GM18519 (cell line): ENCODE measurements at regions not wholly inside any gene's neighbourhood (a gene's known extent, or its start where the extent isn't known, plus 50 kb on each side); places are given as distances from the start of the nearest gene placed in this dataset.

Experiments used
- ATAC-seq: cut with Tn5 transposase; IDR thresholded peaks from one replicate; pipeline ENCODE4 v1.9.1; 2021; ENCODE audit warnings: mild to moderate bottlenecking, moderate library complexity; ENCODE audit not compliant: unreplicated experiment, low FRiP score

- ATAC-seq: no peak
Measured at GRCh38 chr11:8794126-8794525, 111.5 kb downstream of the RPL27A start.

DNA sequence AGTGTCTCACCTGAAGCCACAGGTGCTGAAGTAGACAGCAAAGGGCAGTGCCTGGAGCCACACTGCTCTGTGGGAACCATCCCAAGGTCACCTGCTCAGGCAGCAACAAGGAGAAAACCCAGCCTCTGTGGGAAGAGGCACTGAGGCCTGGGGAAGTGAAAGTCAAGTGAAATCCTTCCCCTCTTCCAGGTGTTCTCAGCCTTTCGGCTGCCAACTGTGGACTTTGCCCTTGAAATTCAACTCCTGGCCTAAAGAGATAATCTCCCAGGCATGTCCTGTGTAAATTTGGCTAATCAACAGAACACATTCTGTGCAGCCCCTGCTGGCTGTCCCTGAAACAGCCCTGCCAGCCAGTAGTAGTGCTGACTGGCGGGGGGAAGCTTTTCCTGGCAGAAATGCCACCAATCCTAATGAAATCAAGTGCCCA, 112.1 kb downstream of the RPL27A start:
- no peak for ATAC-seq

DNA sequence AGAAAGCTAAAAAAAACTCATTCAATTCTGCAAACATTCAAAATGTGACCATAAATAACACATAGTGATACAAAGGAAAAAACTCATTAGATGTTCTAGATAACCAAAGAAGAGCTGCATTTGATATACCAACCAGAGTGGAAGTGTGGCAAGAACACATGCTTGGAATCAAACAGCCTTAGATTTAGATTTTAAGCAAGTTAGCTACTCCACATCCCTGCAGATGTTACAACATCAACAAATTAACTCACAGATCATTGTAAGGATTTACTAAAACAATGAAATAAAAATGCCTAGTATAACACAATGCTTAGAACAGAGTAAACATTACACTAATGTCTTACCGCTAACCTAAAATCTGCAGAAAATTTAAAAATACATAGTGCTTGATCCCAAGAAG, 114.0 kb upstream of the AKIP1 start:
- no peak for ATAC-seq

- no peak for ATAC-seq
Measured at GRCh38 chr11:8799273-8799672, 111.7 kb upstream of the AKIP1 start.

DNA sequence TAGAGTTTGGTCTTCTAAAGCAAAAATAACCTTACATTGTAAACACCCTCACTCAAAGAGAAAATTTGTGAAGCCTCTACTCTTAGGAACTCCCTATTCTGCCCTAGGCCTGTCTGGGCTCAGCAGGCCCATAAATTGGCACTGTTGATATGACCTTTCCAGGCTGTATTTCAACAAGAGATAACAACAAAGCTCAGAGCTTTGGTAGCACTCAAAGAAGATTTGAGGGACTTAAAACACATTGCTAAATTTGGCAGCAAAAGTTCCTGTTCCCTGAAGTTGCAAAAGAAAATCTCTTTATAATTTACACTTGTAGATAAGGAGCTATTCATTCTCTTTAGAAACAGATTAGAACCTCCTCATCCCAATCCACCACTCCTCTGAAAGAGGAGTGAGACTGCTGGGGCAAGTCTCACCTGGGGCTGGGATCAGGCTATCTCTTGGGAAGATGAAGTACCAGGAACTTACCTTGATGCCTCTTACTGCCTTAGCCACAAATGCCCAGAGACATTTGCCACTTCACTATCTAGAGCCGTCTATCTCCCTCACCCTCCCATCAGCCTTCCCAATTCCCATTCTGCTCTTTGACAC, 110.4 kb upstream of the AKIP1 start:
- no peak for ATAC-seq

DNA sequence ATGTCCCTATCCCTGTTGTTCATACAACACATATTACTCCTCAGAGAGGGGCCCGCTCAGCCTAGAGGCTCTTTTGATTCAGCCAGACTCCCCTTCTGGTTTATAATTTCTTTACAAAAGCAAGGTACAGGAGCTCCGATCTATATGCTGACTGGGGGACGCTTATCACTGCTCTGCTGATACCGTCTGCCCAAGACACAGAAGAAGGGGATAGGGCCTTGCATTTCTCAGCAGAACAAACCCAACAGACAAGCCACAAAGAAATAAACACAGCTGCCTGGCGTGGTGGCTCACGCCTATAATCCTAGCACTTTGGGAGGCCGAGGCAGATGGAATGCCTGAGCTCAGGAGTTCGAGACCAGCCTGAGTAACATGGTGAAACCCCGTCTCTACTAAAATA, 109.9 kb upstream of the AKIP1 start:
- no peak for ATAC-seq

- ATAC-seq: no peak
Measured at GRCh38 chr11:8802251-8802650, 108.7 kb upstream of the AKIP1 start.

- ATAC-seq: no peak
Measured at GRCh38 chr11:8803973-8804372, 107.0 kb upstream of the AKIP1 start.

- no peak for ATAC-seq
Measured at GRCh38 chr11:8805296-8805695, 105.7 kb upstream of the AKIP1 start.

DNA sequence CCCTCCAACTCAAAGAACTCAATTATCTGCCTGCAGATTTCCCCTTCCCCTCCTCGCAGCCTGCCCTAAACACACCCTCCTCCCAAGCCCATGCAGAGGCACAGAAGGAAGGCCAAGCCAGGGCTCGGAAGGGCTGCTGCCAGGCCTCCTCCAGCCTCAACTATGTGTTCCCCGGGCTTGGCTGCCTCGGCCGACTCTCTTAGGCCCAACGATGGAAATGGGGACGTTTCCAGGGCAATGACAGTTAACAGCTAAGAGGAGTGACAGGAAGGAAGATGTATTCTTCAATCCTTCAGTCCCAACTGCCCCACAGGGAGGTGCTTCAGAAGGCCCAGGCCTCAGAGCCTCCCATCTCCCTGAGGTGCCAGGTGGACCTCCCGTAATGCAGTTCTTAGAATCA, 104.0 kb upstream of the AKIP1 start:
- ATAC-seq: no peak

DNA sequence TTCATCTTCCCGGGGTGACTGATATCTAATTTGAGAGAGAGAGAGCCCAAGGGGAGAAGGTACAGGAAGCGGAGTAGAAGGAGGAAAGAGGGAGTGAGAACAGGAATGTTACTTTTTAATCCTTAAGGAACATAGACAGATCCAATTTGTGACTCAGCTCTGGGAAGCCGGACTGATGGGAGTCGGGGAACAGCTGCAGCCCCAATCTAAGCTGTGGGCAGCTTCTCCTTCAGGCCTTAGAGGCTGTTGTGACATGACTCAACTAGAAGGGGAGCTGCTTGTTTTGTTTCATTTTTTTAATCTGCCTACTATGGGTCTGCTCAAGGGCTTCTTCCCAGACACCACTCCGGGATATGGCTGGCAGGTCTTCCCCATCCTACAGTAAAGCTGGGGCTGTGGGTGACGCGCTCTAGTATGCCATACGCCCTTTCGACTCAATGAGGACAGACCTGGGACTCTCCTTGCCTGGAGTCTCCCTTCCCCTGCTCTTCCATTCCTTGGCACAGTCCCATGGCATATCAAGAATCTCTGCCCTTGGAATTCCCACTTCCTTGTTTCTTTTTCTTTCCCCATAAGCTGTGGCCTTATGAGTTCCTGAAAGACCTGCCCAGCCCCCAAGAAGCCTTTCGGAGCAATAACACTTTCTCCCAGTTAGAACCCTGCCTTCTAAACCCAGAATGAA, 103.3 kb upstream of the AKIP1 start:
- no peak for ATAC-seq

DNA sequence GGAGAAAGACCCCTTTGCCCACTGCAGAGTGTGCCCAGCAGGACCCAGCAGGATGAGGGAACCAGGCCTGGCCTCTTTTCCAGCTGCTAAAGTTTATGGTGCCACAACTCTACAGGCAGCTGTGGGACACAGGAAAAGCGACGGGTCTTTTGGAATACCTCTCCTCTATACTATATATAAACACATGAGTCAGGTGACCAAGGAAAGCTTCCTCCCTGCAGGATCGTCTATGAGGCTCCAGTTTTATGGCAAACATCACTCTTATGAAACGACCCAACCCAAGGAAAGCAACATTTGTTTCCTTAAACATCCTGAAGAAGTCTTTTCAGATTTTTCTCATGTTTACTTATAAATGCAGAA, 102.8 kb upstream of the AKIP1 start:
- ATAC-seq: no peak

DNA sequence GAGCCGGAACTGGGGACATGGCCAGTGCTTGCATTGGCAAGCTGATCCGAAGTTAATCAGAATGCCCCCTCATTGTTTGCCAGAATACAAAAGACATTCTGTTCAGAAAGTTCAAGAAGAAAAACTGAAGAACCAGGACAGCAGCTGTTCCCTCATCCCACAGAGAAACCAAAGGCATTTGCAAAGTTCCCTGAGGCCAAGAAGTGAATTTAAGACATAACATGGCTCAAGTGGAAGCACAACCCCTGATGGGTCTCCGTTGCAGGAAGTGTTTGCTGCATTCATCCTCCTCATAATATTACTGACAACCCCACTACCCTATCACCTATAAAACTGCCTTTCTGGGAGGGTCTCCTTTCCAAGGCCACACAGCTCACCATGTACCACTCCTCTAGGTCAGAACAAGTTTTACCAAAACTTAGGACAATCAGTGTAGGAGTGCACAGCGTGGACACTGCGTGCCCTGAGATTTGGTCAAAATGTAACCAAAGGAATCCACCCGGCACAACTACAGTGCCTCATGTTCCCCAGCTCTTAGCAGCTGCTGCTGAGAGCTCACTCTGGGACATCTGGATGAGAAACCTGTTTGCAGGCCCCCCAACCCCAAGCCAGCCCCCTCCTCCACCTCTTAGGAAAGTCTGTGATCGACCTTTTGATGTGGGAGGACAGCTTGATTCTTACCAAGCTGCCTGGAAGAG, 101.6 kb upstream of the AKIP1 start:
- ATAC-seq: no peak

- ATAC-seq: no peak
Measured at GRCh38 chr11:8809939-8810539, 101.0 kb upstream of the AKIP1 start.

DNA sequence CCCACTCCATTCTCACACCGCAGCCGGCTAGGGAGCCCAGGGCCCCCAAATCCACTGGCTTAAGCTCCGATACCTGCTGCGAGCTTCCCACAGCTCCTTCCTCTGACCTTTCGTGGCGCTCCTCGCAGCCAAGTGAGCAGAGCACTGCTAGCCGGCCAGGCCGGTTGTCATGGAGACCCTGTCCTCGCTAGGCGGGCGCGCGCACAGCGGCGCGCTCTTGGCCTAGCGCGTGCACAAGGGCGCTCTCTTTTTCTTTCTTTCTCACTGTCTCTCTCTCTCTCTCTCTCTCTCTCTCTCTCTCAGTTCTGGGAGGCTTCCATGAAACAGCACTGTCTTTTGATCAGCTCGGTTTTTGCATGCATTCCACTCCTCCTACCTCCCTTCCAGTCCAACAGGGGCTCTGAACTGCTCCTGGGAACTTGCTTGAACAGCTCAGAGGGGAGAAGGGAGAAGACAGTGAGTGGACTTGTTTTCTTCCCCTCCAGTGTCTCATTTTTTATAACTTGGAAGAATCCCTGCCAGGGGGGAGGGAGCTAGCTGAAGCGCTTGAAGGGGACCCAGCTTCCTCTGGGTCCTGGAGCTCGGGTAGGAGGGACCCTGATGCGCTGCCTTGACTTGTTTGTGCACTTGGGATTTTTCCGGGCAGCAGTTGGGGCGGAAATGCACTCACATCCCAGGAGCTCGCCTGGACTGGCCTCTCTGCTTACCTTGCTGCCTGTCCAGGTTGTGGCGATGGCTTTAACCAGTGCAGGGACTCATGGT, 100.3 kb upstream of the AKIP1 start:
- ATAC-seq: no peak

DNA sequence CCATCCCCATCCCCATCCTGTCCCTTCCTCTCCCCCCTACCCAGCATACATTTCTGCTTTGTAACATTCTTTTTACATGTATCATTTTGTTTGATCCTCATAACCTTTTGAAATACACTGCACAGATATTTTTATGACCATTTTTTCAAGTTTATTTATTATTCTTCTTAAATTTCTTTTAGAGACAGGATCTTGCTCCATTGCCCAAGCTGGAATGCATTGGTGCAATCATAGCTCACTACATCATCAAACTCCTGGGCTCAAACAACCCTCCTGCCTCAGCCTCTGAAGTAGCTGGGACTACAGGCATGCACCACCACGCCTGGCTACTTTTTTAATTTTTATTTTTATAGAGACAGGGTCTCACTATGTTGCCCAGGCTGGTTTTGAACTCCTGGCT, 99.4 kb upstream of the AKIP1 start:
- no peak for ATAC-seq

- ATAC-seq: no peak
Measured at GRCh38 chr11:8812438-8812837, 98.6 kb upstream of the AKIP1 start.

DNA sequence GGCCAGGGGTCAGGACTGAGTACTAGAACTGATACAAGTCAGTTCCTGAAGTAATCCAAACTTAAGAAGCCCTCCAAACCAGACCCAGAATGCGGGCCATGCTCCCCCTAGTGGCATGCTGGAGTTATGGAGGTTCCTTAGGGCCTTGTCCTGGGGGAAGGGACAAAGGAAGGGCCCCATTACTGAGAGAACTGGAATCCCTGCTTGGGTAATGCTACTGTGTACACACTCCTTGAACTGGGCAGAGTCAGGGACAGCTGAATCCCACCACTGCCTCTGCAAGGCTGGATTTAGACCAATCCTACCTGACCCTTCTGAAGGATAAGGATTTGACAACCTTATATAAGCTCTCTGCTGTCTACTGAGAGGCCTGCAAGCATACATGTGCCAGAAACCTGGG, 97.3 kb upstream of the AKIP1 start:
- ATAC-seq: no peak

DNA sequence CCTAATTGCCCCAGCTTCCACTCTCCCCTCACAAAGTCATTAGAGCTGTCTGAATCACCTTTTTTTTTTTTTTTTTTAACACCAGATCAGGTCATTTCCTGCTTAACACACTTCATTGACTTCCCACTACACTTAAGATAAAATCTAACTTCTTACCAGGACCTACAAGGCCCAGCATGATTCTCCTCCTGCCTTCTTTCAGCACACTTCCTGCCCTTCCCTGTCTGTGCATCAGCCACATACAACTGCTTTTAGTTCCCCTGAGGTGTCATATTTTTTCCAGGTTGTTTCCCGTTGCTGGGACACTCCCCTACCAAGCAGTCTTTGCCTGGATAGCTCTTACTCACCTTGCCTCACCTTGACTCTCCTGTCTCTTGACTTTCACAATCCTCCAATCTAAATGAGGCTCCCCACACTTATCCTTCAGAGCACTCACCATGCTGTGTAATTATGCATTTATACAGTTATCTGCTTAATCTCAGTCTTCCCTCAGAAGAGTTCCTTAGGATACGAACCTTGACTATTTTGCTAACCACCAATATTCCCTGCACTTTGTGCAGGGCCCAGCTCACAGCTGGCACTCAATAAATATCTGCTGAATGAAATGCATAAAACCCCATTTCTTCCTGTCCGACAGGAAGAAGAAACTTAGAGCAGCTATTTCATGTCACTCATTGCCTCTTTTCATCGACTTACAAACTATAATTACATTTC, 96.6 kb upstream of the AKIP1 start:
- no peak for ATAC-seq

DNA sequence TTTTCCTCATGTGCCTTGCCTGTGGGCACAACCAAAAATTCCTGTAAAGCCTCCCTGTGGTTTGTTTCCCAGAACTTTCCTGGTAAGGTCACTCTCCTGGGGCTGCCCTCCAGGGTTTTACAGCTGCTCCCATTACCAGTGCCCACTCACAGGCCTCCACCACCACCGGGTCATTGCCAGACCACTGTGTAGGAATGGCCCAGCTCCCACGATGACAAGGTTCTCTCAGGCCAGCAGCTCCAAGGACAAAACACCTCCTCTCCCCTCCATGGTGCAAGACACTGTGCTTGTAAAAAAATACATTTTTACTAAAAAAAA, 96.1 kb upstream of the AKIP1 start:
- ATAC-seq: no peak

DNA sequence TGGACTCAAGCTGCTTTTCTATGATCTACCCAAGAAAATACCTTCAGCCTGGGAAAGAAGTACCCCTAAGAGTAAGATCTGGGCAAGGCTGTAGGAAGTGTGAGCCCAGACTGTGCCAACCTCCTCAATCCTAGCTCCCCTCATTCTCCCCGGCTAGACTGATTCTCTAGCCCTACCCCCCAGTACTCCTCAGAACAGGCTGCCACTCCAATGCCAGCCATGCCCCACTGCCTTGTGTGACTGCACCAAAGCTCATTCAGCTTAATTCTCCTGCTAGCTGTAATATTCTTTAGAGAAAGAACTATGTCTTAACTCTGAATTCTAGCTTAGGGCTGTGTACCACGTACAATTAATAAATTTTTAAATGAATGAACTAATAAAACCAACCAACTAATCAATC, 92.6 kb upstream of the AKIP1 start:
- ATAC-seq: no peak
